Endothelial cell of umbilical vein (primary cell): ENCODE measurements at regions not wholly inside any gene's neighbourhood (a gene's known extent, or its start where the extent isn't known, plus 50 kb on each side); places are given as distances from the start of the nearest gene placed in this dataset.

Experiments used
- BruUV-seq: library from RNA; stranded (reverse); fragments of 400-500 nt; replicated peaks from 2 replicates; lab custom pipeline; 2021; lab: Mats Ljungman, UMichigan
- CTCF ChIA-PET: fragments of 300-600, 350-600 bp; sonication (Branson Sonifier 250); formaldehyde crosslinking; loops from one replicate; lab custom pipeline; 2021; ENCODE audit warnings: antibody characterized with exemption, inconsistent platforms; lab: Charles Lee
- POLR2A ChIA-PET: fragments of 300-600, 350-600 bp; sonication (Branson Sonifier 250); formaldehyde crosslinking; loops from one replicate; lab custom pipeline; 2021; ENCODE audit warnings: antibody characterized with exemption, inconsistent platforms; lab: Charles Lee
- DNase-seq: peaks from one replicate; pipeline ENCODE4 v3.0.0-alpha.2; 2011; ENCODE audit warnings: low read depth, low spot score
- FAIRE-seq: peaks from 2 replicates; lab custom pipeline; 2011; peaks lifted over from hg19 to GRCh38; lab: Jason Lieb, UNC
- H2AFZ ChIP-seq: 2 replicates; pipeline ENCODE4 v1.6.0; 2012; ENCODE audit warnings: low read depth, low read length, control low read depth, inconsistent platforms
- H3K27ac ChIP-seq: 2 replicates; pipeline ENCODE4 v1.5.1; 2011; ENCODE audit warnings: low read depth, mild to moderate bottlenecking, control low read depth, low read length, moderate library complexity; ENCODE audit not compliant: insufficient read depth
- H3K27me3 ChIP-seq, 2 experiments: 2 replicates each; pipeline versions ENCODE4 v1.6.0 to v1.6.1; 2011; ENCODE audit warnings: low read length in 2 of 2, mixed read lengths in 1 of 2; ENCODE audit not compliant: control insufficient read depth in 2 of 2, insufficient read depth in 2 of 2
- H3K36me3 ChIP-seq, 2 experiments: 2 replicates in 1 of 2; 3 replicates in 1 of 2; pipeline ENCODE4 v1.5.1; 2011; ENCODE audit warnings: low read length in 2 of 2, mild to moderate bottlenecking in 1 of 2, moderate library complexity in 1 of 2; ENCODE audit not compliant: control insufficient read depth in 2 of 2, insufficient read depth in 2 of 2; ENCODE audit errors: extremely low read depth in 1 of 2
- H3K4me1 ChIP-seq: 3 replicates; pipeline ENCODE4 v1.5.1; 2011; ENCODE audit warnings: mild to moderate bottlenecking, low read length; ENCODE audit not compliant: control insufficient read depth, insufficient read depth; ENCODE audit errors: extremely low read depth
- H3K4me2 ChIP-seq: 2 replicates; pipeline ENCODE4 v1.6.1; 2011; ENCODE audit warnings: low read length, control low read depth, mixed read lengths; ENCODE audit not compliant: insufficient read depth
- H3K4me3 ChIP-seq, 3 experiments: fragments of 200-600 bp in 1 of 3; sonication (generic), shearing (Covaris generic) in 1 of 3; replicated peaks in 1 of 3; 2 replicates each; pipeline ENCODE4 v1.5.1; 2011 to 2016; ENCODE audit warnings: control low read depth in 3 of 3, low read length in 3 of 3, mild to moderate bottlenecking in 2 of 3, inconsistent platforms in 1 of 3, low read depth in 1 of 3, moderate library complexity in 1 of 3; ENCODE audit not compliant: insufficient read depth in 1 of 3
- H3K79me2 ChIP-seq: 2 replicates; pipeline ENCODE4 v1.6.0; 2012; ENCODE audit warnings: low read length, inconsistent platforms; ENCODE audit not compliant: control insufficient read depth, insufficient read depth
- H3K9ac ChIP-seq: replicated peaks from 2 replicates; pipeline ENCODE3; 2011; ENCODE audit warnings: low read length, control low read depth; ENCODE audit not compliant: insufficient read depth; ENCODE audit errors: extremely low read depth
- H3K9me1 ChIP-seq: replicated peaks from 3 replicates; pipeline ENCODE4 v1.6.0; 2011; ENCODE audit warnings: mild to moderate bottlenecking, low read length; ENCODE audit not compliant: control insufficient read depth, insufficient read depth; ENCODE audit errors: extremely low read depth
- H3K9me3 ChIP-seq: replicated peaks from 2 replicates; pipeline ENCODE4 v1.5.1; 2012; ENCODE audit warnings: low read length, inconsistent platforms; ENCODE audit not compliant: control insufficient read depth, insufficient read depth
- H4K20me1 ChIP-seq: replicated peaks from 2 replicates; pipeline ENCODE3; 2011; ENCODE audit warnings: mild to moderate bottlenecking, low read length; ENCODE audit not compliant: control insufficient read depth, insufficient read depth; ENCODE audit errors: extremely low read depth
- CTCF ChIP-seq, 2 donors: IDR thresholded peaks; 1 replicate in 1 of 2; 2 replicates in 1 of 2; pipeline ENCODE4 v1.5.1; 2011; ENCODE audit warnings: low read length in 2 of 2, mild to moderate bottlenecking in 2 of 2, moderate library complexity in 2 of 2, control low read depth in 1 of 2, inconsistent platforms in 1 of 2, low read depth in 1 of 2; ENCODE audit not compliant: insufficient read depth in 1 of 2; ENCODE audit errors: extremely low read depth in 1 of 2
- EZH2 ChIP-seq: IDR thresholded peaks from 2 replicates; pipeline ENCODE4 v1.6.1; 2012; ENCODE audit warnings: borderline replicate concordance, low read depth, mild to moderate bottlenecking, moderate library complexity, low read length, inconsistent platforms; ENCODE audit not compliant: severe bottlenecking
- FOS ChIP-seq: IDR thresholded peaks from 2 replicates; pipeline ENCODE4 v1.6.1; 2011; ENCODE audit warnings: mild to moderate bottlenecking, low read length, moderate library complexity, borderline replicate concordance; ENCODE audit not compliant: insufficient read depth
- GATA2 ChIP-seq: IDR thresholded peaks from 2 replicates; pipeline ENCODE4 v1.7.0; 2011; ENCODE audit warnings: low read depth, mild to moderate bottlenecking, moderate library complexity, mixed read lengths, low read length; ENCODE audit not compliant: insufficient read length, insufficient read depth
- JUN ChIP-seq: IDR thresholded peaks from 2 replicates; pipeline ENCODE4 v1.6.1; 2011; ENCODE audit warnings: borderline replicate concordance, low read depth; ENCODE audit not compliant: insufficient read length, insufficient read depth
- MAX ChIP-seq: IDR thresholded peaks from 2 replicates; pipeline ENCODE4 v1.6.1; 2011; ENCODE audit not compliant: insufficient read depth, insufficient read length
- MYC ChIP-seq: IDR thresholded peaks from one replicate; pipeline ENCODE4 v1.6.1; 2011; ENCODE audit warnings: mild to moderate bottlenecking, low read depth, low read length
- POLR2A ChIP-seq: IDR thresholded peaks from 2 replicates; pipeline ENCODE4 v1.6.1; 2012; ENCODE audit warnings: low read depth, mild to moderate bottlenecking, control low read depth, low read length
- POLR2AphosphoS5 ChIP-seq: IDR thresholded peaks from 2 replicates; pipeline ENCODE4 v1.6.1; 2012; ENCODE audit warnings: low read depth, mild to moderate bottlenecking, control low read depth, low read length, moderate library complexity; ENCODE audit not compliant: insufficient read depth
- dilution Hi-C: fragments of 300-500 bp; cut with MboI; formaldehyde crosslinking; loops from one replicate; pipeline ENCODE4 v1.15.0; 2019; ENCODE audit warnings: low sequenced_read_pairs; ENCODE audit not compliant: extremely low pct_ligation_motif_present
- intact Hi-C: fragments of 100-400 bp; cut with micrococcal nuclease; formaldehyde crosslinking; loops from one replicate; pipeline ENCODE4 v1.10.0; 2022

- ChIA-PET POLR2A (interaction anchor here (0.7 kb wide), 1 partner anchor 76 kb away, joined by 3 read pairs; no protein-coding TSS in a partner anchor), CTCF (no interaction called here)
- intact Hi-C loops, result no loop called here
These were observed 300.5 kb downstream of the CTTN start for GRCh38 chr11:70698871-70699270.

More at GRCh38 chr11:70698871-70699270, 300.5 kb downstream of the CTTN start:
- dilution Hi-C loops, result no loop called here
- H3K4me1 ChIP-seq, result no peaks in the 10 kb centered on the region
- H3K9ac ChIP-seq, result no peak overlapping the region
- H4K20me1 ChIP-seq, result no peaks in the 10 kb centered on the region
- no TSS peak for BruUV-seq
- H3K4me3 ChIP-seq, result no peak overlapping the region
- H3K36me3 ChIP-seq, result no peaks in the 10 kb centered on the region
- H3K27ac ChIP-seq, result no peak overlapping the region
- H3K4me2 ChIP-seq, result no peak overlapping the region
- H3K27me3 ChIP-seq, result no peaks in the 10 kb centered on the region
- H3K9me1 ChIP-seq, result no peaks in the 10 kb centered on the region
- TF ChIP-seq EZH2 (no peak), JUN (no peak), POLR2A (no peak), FOS (no peak), MYC (no peak), GATA2 (no peak), POLR2AphosphoS5 (no peak), CTCF (IDR thresholded peaks at IDR 0.05; ENCODE audit: extremely low read depth in 1 of 2, insufficient read depth in 1 of 2, low read depth in 1 of 2, low read length in 2 of 2) (no peak), MAX (no peak)
- H3K79me2 ChIP-seq, result no peaks in the 10 kb centered on the region
- FAIRE-seq, result no peak
- H3K9me3 ChIP-seq, result no peaks in the 10 kb centered on the region
- no peak for DNase-seq
- no peak overlapping the region for H2AFZ ChIP-seq
